PFSK-1 (cell line): ENCODE measurements at regions not wholly inside any gene's neighbourhood (a gene's known extent, or its start where the extent isn't known, plus 50 kb on each side); places are given as distances from the start of the nearest gene placed in this dataset.

ENCODE experiments used
- FOXP2 ChIP-seq: optimal IDR thresholded peaks from 2 replicates; pipeline ENCODE3; 2011; ENCODE audit warnings: borderline replicate concordance, control low read depth, inconsistent platforms; ENCODE audit not compliant: insufficient read depth; ENCODE audit errors: extremely low read length, extremely low read depth
- POLR2AphosphoS5 ChIP-seq: IDR thresholded peaks from 2 replicates; pipeline ENCODE4 v1.6.1; 2012; ENCODE audit warnings: low read depth, mild to moderate bottlenecking, control low read depth, low read length, moderate library complexity
- SIN3A ChIP-seq: IDR thresholded peaks from 2 replicates; pipeline ENCODE4 v1.6.1; 2012; ENCODE audit warnings: mild to moderate bottlenecking, low read length, moderate library complexity, borderline replicate concordance; ENCODE audit not compliant: insufficient read depth
- TAF1 ChIP-seq: IDR thresholded peaks from 2 replicates; pipeline ENCODE4 v1.6.1; 2012; ENCODE audit warnings: low read length, control low read depth, borderline replicate concordance; ENCODE audit not compliant: insufficient read depth
- TF ChIP-seq, protein P1 (sequence below), 2 experiments: IDR thresholded peaks; 2 replicates each; pipeline versions ENCODE4 v1.6.1 to v1.8.0; 2011 to 2012; ENCODE audit warnings: low read depth in 2 of 2, low read length in 2 of 2, control low read depth in 1 of 2, inconsistent platforms in 1 of 2, mild to moderate bottlenecking in 1 of 2, moderate library complexity in 1 of 2; ENCODE audit not compliant: insufficient read depth in 1 of 2

DNA sequence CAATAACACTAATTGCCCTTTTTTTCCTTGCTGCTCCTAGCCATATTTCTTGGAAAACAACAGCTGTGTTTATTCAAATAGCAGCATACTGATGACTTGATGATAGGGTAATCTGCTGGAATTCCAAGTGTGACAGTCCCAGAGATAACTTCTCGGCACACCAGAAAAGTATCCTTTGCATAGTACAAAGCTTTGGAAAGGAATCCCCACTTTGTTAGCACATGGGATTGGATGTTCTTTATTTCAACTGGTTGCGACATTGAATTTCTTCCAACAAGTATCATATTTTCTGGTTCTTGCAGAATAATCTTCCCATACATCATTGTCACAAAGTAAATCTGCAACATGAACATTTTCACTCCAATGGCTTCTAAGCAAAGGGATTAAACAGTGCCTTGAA is 445.8 kb upstream of the ACVR2A start:
- TF ChIP-seq POLR2AphosphoS5 (no peak), FOXP2 (no peak), SIN3A (no peak), TAF1 (no peak)
- TF ChIP-seq, protein P1, sequence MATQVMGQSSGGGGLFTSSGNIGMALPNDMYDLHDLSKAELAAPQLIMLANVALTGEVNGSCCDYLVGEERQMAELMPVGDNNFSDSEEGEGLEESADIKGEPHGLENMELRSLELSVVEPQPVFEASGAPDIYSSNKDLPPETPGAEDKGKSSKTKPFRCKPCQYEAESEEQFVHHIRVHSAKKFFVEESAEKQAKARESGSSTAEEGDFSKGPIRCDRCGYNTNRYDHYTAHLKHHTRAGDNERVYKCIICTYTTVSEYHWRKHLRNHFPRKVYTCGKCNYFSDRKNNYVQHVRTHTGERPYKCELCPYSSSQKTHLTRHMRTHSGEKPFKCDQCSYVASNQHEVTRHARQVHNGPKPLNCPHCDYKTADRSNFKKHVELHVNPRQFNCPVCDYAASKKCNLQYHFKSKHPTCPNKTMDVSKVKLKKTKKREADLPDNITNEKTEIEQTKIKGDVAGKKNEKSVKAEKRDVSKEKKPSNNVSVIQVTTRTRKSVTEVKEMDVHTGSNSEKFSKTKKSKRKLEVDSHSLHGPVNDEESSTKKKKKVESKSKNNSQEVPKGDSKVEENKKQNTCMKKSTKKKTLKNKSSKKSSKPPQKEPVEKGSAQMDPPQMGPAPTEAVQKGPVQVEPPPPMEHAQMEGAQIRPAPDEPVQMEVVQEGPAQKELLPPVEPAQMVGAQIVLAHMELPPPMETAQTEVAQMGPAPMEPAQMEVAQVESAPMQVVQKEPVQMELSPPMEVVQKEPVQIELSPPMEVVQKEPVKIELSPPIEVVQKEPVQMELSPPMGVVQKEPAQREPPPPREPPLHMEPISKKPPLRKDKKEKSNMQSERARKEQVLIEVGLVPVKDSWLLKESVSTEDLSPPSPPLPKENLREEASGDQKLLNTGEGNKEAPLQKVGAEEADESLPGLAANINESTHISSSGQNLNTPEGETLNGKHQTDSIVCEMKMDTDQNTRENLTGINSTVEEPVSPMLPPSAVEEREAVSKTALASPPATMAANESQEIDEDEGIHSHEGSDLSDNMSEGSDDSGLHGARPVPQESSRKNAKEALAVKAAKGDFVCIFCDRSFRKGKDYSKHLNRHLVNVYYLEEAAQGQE (IDR thresholded peaks at IDR 0.05; ENCODE audit: insufficient read depth in 1 of 2, low read depth in 2 of 2, low read length in 2 of 2), result no peak

DNA sequence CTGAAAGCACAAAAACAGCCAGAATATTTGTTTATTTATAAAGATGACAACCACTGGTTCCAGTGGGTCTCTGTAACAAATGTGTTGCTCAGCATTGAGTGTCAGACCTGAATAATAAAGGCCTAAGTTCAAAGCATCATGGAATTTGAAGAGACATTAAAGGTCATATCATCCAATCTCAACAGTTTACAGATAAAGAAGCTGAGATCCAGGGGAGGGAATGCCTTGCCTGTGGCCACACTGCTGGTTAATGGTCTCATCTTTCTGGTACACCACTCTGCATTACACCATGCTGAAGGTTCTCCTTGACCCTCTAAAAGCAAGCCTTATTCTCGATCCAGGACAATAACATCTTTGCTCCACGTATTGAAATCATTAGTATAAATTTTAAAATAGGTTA is 446.5 kb upstream of the ACVR2A start:
- TF ChIP-seq FOXP2 (no peak), SIN3A (no peak), TAF1 (no peak), POLR2AphosphoS5 (no peak)
- TF ChIP-seq, protein P1 (IDR thresholded peaks at IDR 0.05; ENCODE audit: insufficient read depth in 1 of 2, low read depth in 2 of 2, low read length in 2 of 2), result no peak

DNA sequence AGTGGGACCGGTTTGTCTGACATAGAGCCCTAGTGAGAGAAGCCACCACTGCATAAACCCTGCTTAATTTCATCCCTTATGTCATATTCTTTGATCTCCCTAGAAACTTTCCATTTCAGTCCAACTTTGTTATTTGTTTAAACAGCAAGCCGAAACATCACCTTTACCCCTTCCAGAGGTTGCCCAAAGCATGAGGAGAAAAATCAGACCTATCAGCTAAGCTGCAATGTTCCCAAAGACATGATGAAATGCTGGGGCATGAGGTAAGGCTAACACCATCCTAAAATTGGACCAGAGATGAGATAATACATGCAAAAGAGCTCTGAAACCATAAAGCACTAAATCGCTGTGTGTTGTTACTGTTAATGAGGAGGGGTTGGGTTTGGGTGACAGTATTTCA is 447.9 kb upstream of the ACVR2A start:
- TF ChIP-seq FOXP2, result no peak
- no peak for TF ChIP-seq TAF1
- no peak for TF ChIP-seq SIN3A

DNA sequence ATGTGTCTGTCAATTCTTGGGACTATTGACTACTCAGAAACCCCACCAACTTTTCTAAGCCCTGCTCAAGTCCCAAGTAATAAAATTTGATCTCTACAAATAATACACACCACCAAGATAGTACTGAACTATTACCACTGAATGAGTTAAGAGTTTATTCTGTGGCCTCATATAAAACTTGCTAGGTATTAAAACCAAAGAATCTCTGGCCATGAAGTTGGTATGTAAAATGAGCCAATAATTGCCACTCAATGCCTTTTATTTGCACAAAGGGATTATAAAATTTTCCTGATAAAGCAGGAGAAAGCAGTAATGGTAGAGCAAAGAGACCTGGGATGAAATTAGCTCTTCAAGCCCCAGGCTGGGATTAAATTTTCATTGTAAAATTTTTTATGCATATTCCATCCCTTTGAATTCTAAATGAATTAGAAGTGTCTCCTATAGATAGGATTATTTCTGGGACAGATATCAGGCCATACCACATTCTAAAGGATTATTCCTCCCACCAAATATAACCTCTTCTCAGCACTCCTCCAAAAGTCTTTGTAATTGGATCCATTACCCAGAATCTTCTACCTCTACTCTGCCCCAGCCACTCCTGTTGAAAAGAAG is 450.5 kb upstream of the ACVR2A start:
- no peak for TF ChIP-seq TAF1
- TF ChIP-seq FOXP2, result no peak

DNA sequence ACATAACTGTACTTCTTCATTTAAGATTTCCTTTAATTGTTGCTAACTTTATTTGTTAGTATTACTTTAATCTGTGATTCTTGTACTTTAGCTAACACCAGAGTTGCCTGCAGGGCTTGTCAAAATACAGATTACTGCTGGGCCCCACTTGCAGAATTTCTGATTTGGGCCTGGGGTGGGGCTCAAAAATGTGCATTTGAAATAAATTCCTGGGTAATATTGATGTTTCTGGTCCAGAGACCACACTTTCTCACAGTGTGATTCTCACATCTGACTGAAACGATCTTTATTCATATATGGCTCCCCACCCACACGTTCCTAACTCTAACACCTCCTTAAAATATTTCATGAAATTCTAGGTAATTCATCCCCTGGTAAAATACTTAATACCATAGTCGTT is 452.6 kb upstream of the ACVR2A start:
- no peak for TF ChIP-seq FOXP2
- TF ChIP-seq TAF1, result no peak
- no peak for TF ChIP-seq SIN3A
- no peak for TF ChIP-seq POLR2AphosphoS5
- TF ChIP-seq, protein P1 (IDR thresholded peaks at IDR 0.05; ENCODE audit: insufficient read depth in 1 of 2, low read depth in 2 of 2, low read length in 2 of 2), result no peak

DNA sequence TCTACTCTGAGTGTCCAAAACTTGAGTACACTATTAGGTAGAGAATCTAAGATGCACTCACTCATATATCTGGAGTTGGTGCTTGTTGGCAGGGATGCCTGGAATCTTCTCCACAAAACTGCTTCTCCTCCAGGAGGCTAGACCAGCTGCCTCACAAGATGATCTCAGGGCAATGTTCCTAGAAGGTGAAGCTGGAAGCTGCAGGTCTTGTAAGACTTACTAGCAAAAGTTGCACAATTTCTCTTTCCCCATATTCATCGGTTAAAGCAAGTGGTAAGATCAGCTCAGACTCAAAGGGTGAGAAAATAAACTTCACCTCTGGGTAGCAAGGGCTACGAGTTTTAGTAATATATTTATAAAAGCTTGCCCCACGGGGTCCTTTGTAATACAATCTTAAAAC is 454.4 kb upstream of the ACVR2A start:
- TF ChIP-seq FOXP2 (no peak), SIN3A (no peak), POLR2AphosphoS5 (no peak), TAF1 (no peak)
- TF ChIP-seq, protein P1 (IDR thresholded peaks at IDR 0.05; ENCODE audit: insufficient read depth in 1 of 2, low read depth in 2 of 2, low read length in 2 of 2), result no peak
